ENCODE measurements at regions not wholly inside any gene's neighbourhood (a gene's known extent, or its start where the extent isn't known, plus 50 kb on each side); places are given as distances from the start of the nearest gene placed in this dataset.

- H3K9me3 ChIP-seq (ENCODE audit: control insufficient read depth in 4 of 4, insufficient read depth in 3 of 4, low read length in 3 of 4), result no peaks in the 10 kb centered on the region
- no peak for DNase-seq
- no peak overlapping the region for H3K9ac ChIP-seq (ENCODE audit: insufficient read depth in 1 of 2, low read length in 2 of 2)
- WGBS, 2 donors, result 94 to 99% methylated on average over 2 of the region's 2 CpGs
- TF ChIP-seq, protein P1, sequence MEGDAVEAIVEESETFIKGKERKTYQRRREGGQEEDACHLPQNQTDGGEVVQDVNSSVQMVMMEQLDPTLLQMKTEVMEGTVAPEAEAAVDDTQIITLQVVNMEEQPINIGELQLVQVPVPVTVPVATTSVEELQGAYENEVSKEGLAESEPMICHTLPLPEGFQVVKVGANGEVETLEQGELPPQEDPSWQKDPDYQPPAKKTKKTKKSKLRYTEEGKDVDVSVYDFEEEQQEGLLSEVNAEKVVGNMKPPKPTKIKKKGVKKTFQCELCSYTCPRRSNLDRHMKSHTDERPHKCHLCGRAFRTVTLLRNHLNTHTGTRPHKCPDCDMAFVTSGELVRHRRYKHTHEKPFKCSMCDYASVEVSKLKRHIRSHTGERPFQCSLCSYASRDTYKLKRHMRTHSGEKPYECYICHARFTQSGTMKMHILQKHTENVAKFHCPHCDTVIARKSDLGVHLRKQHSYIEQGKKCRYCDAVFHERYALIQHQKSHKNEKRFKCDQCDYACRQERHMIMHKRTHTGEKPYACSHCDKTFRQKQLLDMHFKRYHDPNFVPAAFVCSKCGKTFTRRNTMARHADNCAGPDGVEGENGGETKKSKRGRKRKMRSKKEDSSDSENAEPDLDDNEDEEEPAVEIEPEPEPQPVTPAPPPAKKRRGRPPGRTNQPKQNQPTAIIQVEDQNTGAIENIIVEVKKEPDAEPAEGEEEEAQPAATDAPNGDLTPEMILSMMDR (IDR thresholded peaks at IDR 0.05; ENCODE audit: control extremely low read depth, extremely low read depth), result no peak
- no peak for ATAC-seq (ENCODE audit: insufficient read depth, low FRiP score)
- H3K36me3 ChIP-seq (ENCODE audit: control insufficient read depth in 4 of 4, insufficient read depth in 4 of 4, low read length in 4 of 4), result no peaks in the 10 kb centered on the region
- H3K4me1 ChIP-seq (ENCODE audit: control insufficient read depth in 5 of 5, insufficient read depth in 5 of 5, low read length in 5 of 5), result no peaks in the 10 kb centered on the region
- H3K27ac ChIP-seq (ENCODE audit: low read depth in 1 of 2, low read length in 1 of 2), result no peak overlapping the region
- H3K4me3 ChIP-seq, result no peak overlapping the region
- H3K27me3 ChIP-seq (ENCODE audit: control insufficient read depth in 3 of 3, insufficient read depth in 3 of 3, low read length in 2 of 3), result no peaks in the 10 kb centered on the region
These were observed 60.6 kb upstream of the CHD6 start for GRCh38 chr20:41678799-41679198.

GRCh38 chr20:41672282-41672681, 54.1 kb upstream of the CHD6 start:
- DNase-seq, result no peak
- no peak for ATAC-seq (ENCODE audit: insufficient read depth, low FRiP score)
- Histone ChIP-seq H3K27me3 (ENCODE audit: control insufficient read depth in 3 of 3, insufficient read depth in 3 of 3, low read length in 2 of 3) (no peaks in the 10 kb centered on the region), H3K4me1 (ENCODE audit: control insufficient read depth in 5 of 5, insufficient read depth in 5 of 5, low read length in 5 of 5) (no peaks in the 10 kb centered on the region), H3K9ac (ENCODE audit: insufficient read depth in 1 of 2, low read length in 2 of 2) (no peak overlapping the region), H3K36me3 (ENCODE audit: control insufficient read depth in 4 of 4, insufficient read depth in 4 of 4, low read length in 4 of 4) (no peaks in the 10 kb centered on the region), H3K9me3 (ENCODE audit: control insufficient read depth in 4 of 4, insufficient read depth in 3 of 4, low read length in 3 of 4) (peaks cover 0 to 1% (median 0%) of the 10 kb centered on the region in 4 donors), H3K4me3 (no peak overlapping the region), H3K27ac (ENCODE audit: low read depth in 1 of 2, low read length in 1 of 2) (no peak overlapping the region)
- WGBS, 2 donors, result 91 to 92% methylated on average over 3 of the region's 3 CpGs
- TF ChIP-seq, protein P1 (IDR thresholded peaks at IDR 0.05; ENCODE audit: control extremely low read depth, extremely low read depth), result no peak

DNA sequence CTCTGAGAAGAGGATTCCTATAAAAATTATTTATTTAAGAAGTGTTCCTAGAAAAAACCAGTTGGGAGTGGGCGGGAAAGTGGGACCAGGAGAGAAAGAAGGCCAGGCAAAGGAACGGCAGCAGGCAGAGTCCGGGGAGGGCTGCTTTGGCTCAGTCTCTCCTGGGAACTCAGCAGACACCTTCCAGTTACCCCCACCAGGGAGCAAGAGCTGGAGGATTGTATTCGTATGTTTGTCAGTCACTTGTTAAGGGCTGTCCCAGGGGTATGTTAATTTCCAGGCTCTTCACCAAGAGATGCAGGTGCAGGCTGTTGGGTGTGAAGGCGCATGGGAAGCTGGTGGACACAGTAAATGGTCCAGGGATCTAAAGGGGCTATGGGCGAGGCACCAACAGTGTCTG, 53.0 kb upstream of the CHD6 start:
- H3K36me3 ChIP-seq (ENCODE audit: control insufficient read depth in 4 of 4, insufficient read depth in 4 of 4, low read length in 4 of 4), result no peaks in the 10 kb centered on the region
- DNase-seq, result no peak
- TF ChIP-seq, protein P1 (IDR thresholded peaks at IDR 0.05; ENCODE audit: control extremely low read depth, extremely low read depth), result no peak
- no peak overlapping the region for H3K27ac ChIP-seq (ENCODE audit: low read depth in 1 of 2, low read length in 1 of 2)
- H3K27me3 ChIP-seq (ENCODE audit: control insufficient read depth in 3 of 3, insufficient read depth in 3 of 3, low read length in 2 of 3), result no peaks in the 10 kb centered on the region
- ATAC-seq (ENCODE audit: insufficient read depth, low FRiP score), result no peak
- no peak overlapping the region for H3K4me3 ChIP-seq
- WGBS, 2 donors, result 74 to 89% methylated on average over 6 of the region's 6 CpGs
- no peak overlapping the region for H3K9ac ChIP-seq (ENCODE audit: insufficient read depth in 1 of 2, low read length in 2 of 2)
- H3K9me3 ChIP-seq (ENCODE audit: control insufficient read depth in 4 of 4, insufficient read depth in 3 of 4, low read length in 3 of 4), result peaks cover 0 to 1% (median 0%) of the 10 kb centered on the region in 4 donors
- H3K4me1 ChIP-seq (ENCODE audit: control insufficient read depth in 5 of 5, insufficient read depth in 5 of 5, low read length in 5 of 5), result no peaks in the 10 kb centered on the region

GRCh38 chr20:41670631-41671030, 52.5 kb upstream of the CHD6 start:
- H3K4me1 ChIP-seq (ENCODE audit: control insufficient read depth in 5 of 5, insufficient read depth in 5 of 5, low read length in 5 of 5), result no peaks in the 10 kb centered on the region
- no peak overlapping the region for H3K4me3 ChIP-seq
- H3K27ac ChIP-seq (ENCODE audit: low read depth in 1 of 2, low read length in 1 of 2), result no peak overlapping the region
- peaks cover 0 to 1% (median 0%) of the 10 kb centered on the region in 4 donors for H3K9me3 ChIP-seq (ENCODE audit: control insufficient read depth in 4 of 4, insufficient read depth in 3 of 4, low read length in 3 of 4)
- no peaks in the 10 kb centered on the region for H3K36me3 ChIP-seq (ENCODE audit: control insufficient read depth in 4 of 4, insufficient read depth in 4 of 4, low read length in 4 of 4)
- H3K27me3 ChIP-seq (ENCODE audit: control insufficient read depth in 3 of 3, insufficient read depth in 3 of 3, low read length in 2 of 3), result no peaks in the 10 kb centered on the region
- TF ChIP-seq, protein P1 (IDR thresholded peaks at IDR 0.05; ENCODE audit: control extremely low read depth, extremely low read depth), result no peak
- no peak overlapping the region for H3K9ac ChIP-seq (ENCODE audit: insufficient read depth in 1 of 2, low read length in 2 of 2)
- ATAC-seq (ENCODE audit: insufficient read depth, low FRiP score) (no peak), DNase-seq (no peak)
- 79 to 82% methylated on average over 6 of the region's 6 CpGs for WGBS, 2 donors

Measured in lung (tissue), 11 donors.